ENCODE measurements at regions not wholly inside any gene's neighbourhood (a gene's known extent, or its start where the extent isn't known, plus 50 kb on each side); places are given as distances from the start of the nearest gene placed in this dataset.

DNA sequence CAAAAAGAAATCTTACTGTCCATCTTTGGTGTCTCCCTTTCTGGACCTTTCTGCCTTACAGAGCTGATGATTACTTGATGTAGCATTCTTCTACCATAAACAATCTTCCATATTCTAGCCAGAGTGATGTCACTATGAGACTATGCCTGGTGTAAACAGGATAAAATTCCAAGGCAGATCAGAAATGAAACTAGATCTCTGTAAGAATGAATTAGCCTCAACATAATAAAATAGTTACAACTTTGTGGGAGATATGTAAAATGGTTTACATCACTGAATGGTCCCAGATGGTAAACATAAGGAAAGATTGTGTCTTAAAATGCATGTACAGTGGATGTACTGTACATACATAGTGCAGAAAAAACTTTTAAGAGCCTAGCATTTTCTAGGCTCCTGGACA lies 112.3 kb upstream of the ZNF521 start:
- TF ChIP-seq ZBTB7A (IDR thresholded peaks at IDR 0.05; ENCODE audit: low read depth) (no peak), TAF1 (IDR thresholded peaks at IDR 0.05; ENCODE audit: low read depth) (no peak)
- TF ChIP-seq, protein P1, sequence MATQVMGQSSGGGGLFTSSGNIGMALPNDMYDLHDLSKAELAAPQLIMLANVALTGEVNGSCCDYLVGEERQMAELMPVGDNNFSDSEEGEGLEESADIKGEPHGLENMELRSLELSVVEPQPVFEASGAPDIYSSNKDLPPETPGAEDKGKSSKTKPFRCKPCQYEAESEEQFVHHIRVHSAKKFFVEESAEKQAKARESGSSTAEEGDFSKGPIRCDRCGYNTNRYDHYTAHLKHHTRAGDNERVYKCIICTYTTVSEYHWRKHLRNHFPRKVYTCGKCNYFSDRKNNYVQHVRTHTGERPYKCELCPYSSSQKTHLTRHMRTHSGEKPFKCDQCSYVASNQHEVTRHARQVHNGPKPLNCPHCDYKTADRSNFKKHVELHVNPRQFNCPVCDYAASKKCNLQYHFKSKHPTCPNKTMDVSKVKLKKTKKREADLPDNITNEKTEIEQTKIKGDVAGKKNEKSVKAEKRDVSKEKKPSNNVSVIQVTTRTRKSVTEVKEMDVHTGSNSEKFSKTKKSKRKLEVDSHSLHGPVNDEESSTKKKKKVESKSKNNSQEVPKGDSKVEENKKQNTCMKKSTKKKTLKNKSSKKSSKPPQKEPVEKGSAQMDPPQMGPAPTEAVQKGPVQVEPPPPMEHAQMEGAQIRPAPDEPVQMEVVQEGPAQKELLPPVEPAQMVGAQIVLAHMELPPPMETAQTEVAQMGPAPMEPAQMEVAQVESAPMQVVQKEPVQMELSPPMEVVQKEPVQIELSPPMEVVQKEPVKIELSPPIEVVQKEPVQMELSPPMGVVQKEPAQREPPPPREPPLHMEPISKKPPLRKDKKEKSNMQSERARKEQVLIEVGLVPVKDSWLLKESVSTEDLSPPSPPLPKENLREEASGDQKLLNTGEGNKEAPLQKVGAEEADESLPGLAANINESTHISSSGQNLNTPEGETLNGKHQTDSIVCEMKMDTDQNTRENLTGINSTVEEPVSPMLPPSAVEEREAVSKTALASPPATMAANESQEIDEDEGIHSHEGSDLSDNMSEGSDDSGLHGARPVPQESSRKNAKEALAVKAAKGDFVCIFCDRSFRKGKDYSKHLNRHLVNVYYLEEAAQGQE (IDR thresholded peaks at IDR 0.05; ENCODE audit: low read depth): no peak

Data from Ishikawa (cell line).